Fibroblast of lung (primary cell): ENCODE measurements at regions not wholly inside any gene's neighbourhood (a gene's known extent, or its start where the extent isn't known, plus 50 kb on each side); places are given as distances from the start of the nearest gene placed in this dataset.
"Not testable (repeated sequence)": the region's sequence is repeated elsewhere in the genome, so short reads cannot be mapped to it uniquely, and the experiment has no call there.

Experiments used
- DNase-seq, 2 donors: peaks; one replicate each; pipeline versions ENCODE4 v3.0.0 to v3.0.0-alpha.2; 2010; ENCODE audit warnings: low read depth in 2 of 2
- H2AFZ ChIP-seq: 2 replicates; pipeline ENCODE4 v1.5.1; 2012; ENCODE audit warnings: low read length, control low read depth, inconsistent platforms
- H3K27ac ChIP-seq: 2 replicates; pipeline ENCODE4 v1.5.1; 2011; ENCODE audit warnings: low read length, control low read depth; ENCODE audit not compliant: insufficient read depth
- H3K27me3 ChIP-seq: 2 replicates; pipeline ENCODE4 v1.5.1; 2011; ENCODE audit warnings: mild to moderate bottlenecking, low read length; ENCODE audit not compliant: control insufficient read depth, insufficient read depth
- H3K36me3 ChIP-seq: 2 replicates; pipeline ENCODE4 v1.5.1; 2011; ENCODE audit warnings: low read length; ENCODE audit not compliant: control insufficient read depth, insufficient read depth
- H3K4me1 ChIP-seq: 2 replicates; pipeline ENCODE4 v1.5.1; 2011; ENCODE audit warnings: low read length; ENCODE audit not compliant: control insufficient read depth, insufficient read depth; ENCODE audit errors: extremely low read depth
- H3K4me2 ChIP-seq: 2 replicates; pipeline ENCODE4 v1.5.1; 2011; ENCODE audit warnings: low read length, control low read depth; ENCODE audit not compliant: insufficient read depth; ENCODE audit errors: extremely low read depth
- H3K4me3 ChIP-seq, 4 experiments: fragments of 200-600 bp in 1 of 4; sonication (generic) in 1 of 4; replicated peaks in 1 of 4; 2 replicates each; pipeline ENCODE4 v1.5.1; 2011 to 2016; ENCODE audit warnings: low read length in 4 of 4, low read depth in 3 of 4, mild to moderate bottlenecking in 3 of 4, control low read depth in 2 of 4, inconsistent platforms in 1 of 4, mixed read lengths in 1 of 4; ENCODE audit not compliant: insufficient read depth in 1 of 4; ENCODE audit errors: control extremely low read depth in 1 of 4
- H3K79me2 ChIP-seq: 2 replicates; pipeline ENCODE4 v1.5.1; 2012; ENCODE audit warnings: mild to moderate bottlenecking, low read length, inconsistent platforms; ENCODE audit not compliant: control insufficient read depth, insufficient read depth
- H3K9ac ChIP-seq: 2 replicates; pipeline ENCODE4 v1.5.1; 2011; ENCODE audit warnings: mild to moderate bottlenecking, low read length, control low read depth; ENCODE audit not compliant: insufficient read depth
- H3K9me3 ChIP-seq: 2 replicates; pipeline ENCODE4 v1.5.1; 2012; ENCODE audit warnings: low read depth, low read length; ENCODE audit not compliant: control insufficient read depth, insufficient read depth
- H4K20me1 ChIP-seq: 2 replicates; pipeline ENCODE4 v1.5.1; 2011; ENCODE audit warnings: low read length; ENCODE audit not compliant: control insufficient read depth, insufficient read depth; ENCODE audit errors: extremely low read depth
- CTCF ChIP-seq, 2 donors: IDR thresholded peaks in 1 of 2; conservative IDR thresholded peaks in 1 of 2; 1 replicate in 1 of 2; 2 replicates in 1 of 2; pipeline ENCODE4 v1.5.1; 2011 to 2012; ENCODE audit warnings: low read length in 2 of 2, control low read depth in 1 of 2, inconsistent platforms in 1 of 2, low read depth in 1 of 2, mild to moderate bottlenecking in 1 of 2
- EZH2 ChIP-seq: IDR thresholded peaks from 2 replicates; pipeline ENCODE4 v1.5.1; 2012; ENCODE audit warnings: low read length, control low read depth, mild to moderate bottlenecking; ENCODE audit errors: missing control alignments

GRCh38 chr12:97886511-97887176, 424.0 kb downstream of the RMST start:
- Histone ChIP-seq H3K27me3 (no peaks in the 10 kb centered on the region), H3K9me3 (no peaks in the 10 kb centered on the region), H3K4me3 (no peak overlapping the region), H2AFZ (no peak overlapping the region), H3K4me1 (no peaks in the 10 kb centered on the region), H3K36me3 (no peaks in the 10 kb centered on the region), H3K79me2 (no peaks in the 10 kb centered on the region), H3K9ac (no peak overlapping the region), H3K27ac (no peak overlapping the region), H3K4me2 (no peak overlapping the region), H4K20me1 (no peaks in the 10 kb centered on the region)
- TF ChIP-seq CTCF (conservative IDR thresholded peaks at IDR 0.05 in 1 of 2, IDR thresholded peaks at IDR 0.05 in 1 of 2; ENCODE audit: low read depth in 1 of 2, low read length in 2 of 2) (no peak), EZH2 (no peak)
- no peak for DNase-seq

DNA sequence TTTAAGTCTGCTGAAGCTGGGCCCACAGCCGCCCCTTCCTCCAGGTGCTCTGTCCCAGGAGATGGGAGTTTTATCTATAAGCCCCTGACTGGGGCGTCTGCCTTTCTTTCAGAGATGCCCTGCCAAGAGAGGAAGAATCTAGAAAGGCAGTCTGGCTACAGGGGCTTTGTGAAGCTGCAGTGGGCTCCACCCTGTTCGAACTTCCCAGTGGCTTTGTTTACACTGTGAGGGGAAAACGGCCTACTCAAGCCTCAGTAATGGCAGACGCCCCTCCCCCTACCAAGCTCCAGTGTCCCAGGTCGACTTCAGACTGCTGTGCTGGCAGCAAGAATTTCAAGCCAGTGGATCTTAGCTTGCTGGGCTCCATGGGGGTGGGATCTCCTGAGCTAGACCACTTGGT, 435.3 kb downstream of the RMST start:
- not testable (repeated sequence) for H3K9me3 ChIP-seq, H3K36me3 ChIP-seq, H3K9ac ChIP-seq, H3K27ac ChIP-seq, H2AFZ ChIP-seq, DNase-seq, H3K4me2 ChIP-seq, H3K4me1 ChIP-seq, H3K4me3 ChIP-seq, H3K27me3 ChIP-seq, H4K20me1 ChIP-seq, H3K79me2 ChIP-seq

DNA sequence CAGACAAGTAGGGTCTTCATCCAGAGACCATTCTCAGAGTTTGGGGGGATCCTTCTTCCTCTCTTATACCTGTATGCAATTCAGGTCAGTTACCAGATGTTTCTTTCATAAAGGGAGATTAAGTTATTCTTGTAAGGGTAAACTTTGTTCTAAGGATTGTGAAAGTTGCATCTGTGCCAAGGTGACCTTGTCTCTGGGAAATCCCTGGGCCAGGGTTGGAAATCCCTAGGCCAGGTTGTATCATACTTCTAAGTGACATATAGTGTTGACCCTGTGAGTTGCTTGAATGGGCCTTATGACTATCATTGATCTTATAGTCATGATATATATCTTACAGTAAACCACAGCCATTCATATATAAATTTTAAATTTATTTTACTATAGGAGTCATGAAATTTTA, 436.9 kb downstream of the RMST start:
- H3K27me3 ChIP-seq = no peaks in the 10 kb centered on the region
- H2AFZ ChIP-seq = no peak overlapping the region
- H3K79me2 ChIP-seq = no peaks in the 10 kb centered on the region
- H3K4me1 ChIP-seq = no peaks in the 10 kb centered on the region
- no peak overlapping the region for H3K4me3 ChIP-seq
- no peak overlapping the region for H3K4me2 ChIP-seq
- H3K27ac ChIP-seq = no peak overlapping the region
- no peak overlapping the region for H3K9ac ChIP-seq
- no peaks in the 10 kb centered on the region for H4K20me1 ChIP-seq
- no peak for DNase-seq
- H3K36me3 ChIP-seq = no peaks in the 10 kb centered on the region
- H3K9me3 ChIP-seq = no peaks in the 10 kb centered on the region
- no peak for TF ChIP-seq CTCF (conservative IDR thresholded peaks at IDR 0.05 in 1 of 2, IDR thresholded peaks at IDR 0.05 in 1 of 2; ENCODE audit: low read depth in 1 of 2, low read length in 2 of 2)
- TF ChIP-seq EZH2 = no peak
